Psoas muscle (tissue), 7 donors: ENCODE measurements at regions not wholly inside any gene's neighbourhood (a gene's known extent, or its start where the extent isn't known, plus 50 kb on each side); places are given as distances from the start of the nearest gene placed in this dataset.

Source experiments
- ATAC-seq, 4 donors: fragments of 200-7000 bp; cut with Tn5 transposase; one replicate each; pipeline ENCODE4 v1.9.1; 2020; ENCODE audit warnings: moderate library complexity in 3 of 4, mild to moderate bottlenecking in 2 of 4
- DNase-seq, 2 donors: peaks; one replicate each; pipeline ENCODE4 v3.0.0-alpha.2; 2020
- H3K27ac ChIP-seq: fragments of 200-600 bp; one replicate; pipeline ENCODE4 v1.8.0; 2022
- H3K27me3 ChIP-seq, 3 donors: fragments of 200-600 bp in 1 of 3; one replicate each; pipeline versions ENCODE4 v1.6.1 to v1.8.0; 2013 to 2022; ENCODE audit warnings: low read length in 2 of 3, mild to moderate bottlenecking in 2 of 3, moderate library complexity in 1 of 3; ENCODE audit not compliant: insufficient read depth in 3 of 3
- H3K36me3 ChIP-seq, 2 donors: fragments of 200-600 bp in 1 of 2; one replicate each; pipeline versions ENCODE4 v1.6.1 to v1.8.0; 2013 to 2022; ENCODE audit warnings: low read depth in 1 of 2, mild to moderate bottlenecking in 1 of 2, moderate library complexity in 1 of 2; ENCODE audit not compliant: insufficient read depth in 1 of 2
- H3K4me1 ChIP-seq: fragments of 200-600 bp; one replicate; pipeline ENCODE4 v1.8.0; 2022
- H3K4me3 ChIP-seq: fragments of 200-600 bp; one replicate; pipeline ENCODE4 v1.8.0; 2022; ENCODE audit warnings: mild to moderate bottlenecking
- H3K9me3 ChIP-seq: fragments of 200-600 bp; one replicate; pipeline ENCODE4 v1.8.0; 2022
- CTCF ChIP-seq: fragments of 200-600 bp; IDR thresholded peaks from one replicate; pipeline ENCODE4 v1.8.0; 2022; ENCODE audit warnings: antibody characterized with exemption
- WGBS, 3 donors: extraction: QIAGEN DNeasy Blood & Tissue Kit; methylation state at CpG; one replicate each; pipeline versions ENCODE4 v1.1.6 to v1.1.7; 2013; 5-methylcytosine and 5-hydroxymethylcytosine counted together
- intact Hi-C, 2 donors: fragments of 100-400 bp; cut with DNase I; formaldehyde crosslinking; loops; one replicate each; pipeline versions ENCODE4 v1.11.0 to v1.14.2; 2022
- donor health status: healthy with polysubstance abuse.
- donor health status: DM: no; HTN: no; CAD: no; lungs with moderate emphysema.
- donor health status: Bipolar disorder and iron deficiency.
- donor health status: healthy.
- donor health status: DM: yes; HTN: yes; CAD: no.
- donor health status: DM: no; HTN: no; CAD: no.
- donor health status: DM: yes; HTN: yes; CAD: no.

DNA sequence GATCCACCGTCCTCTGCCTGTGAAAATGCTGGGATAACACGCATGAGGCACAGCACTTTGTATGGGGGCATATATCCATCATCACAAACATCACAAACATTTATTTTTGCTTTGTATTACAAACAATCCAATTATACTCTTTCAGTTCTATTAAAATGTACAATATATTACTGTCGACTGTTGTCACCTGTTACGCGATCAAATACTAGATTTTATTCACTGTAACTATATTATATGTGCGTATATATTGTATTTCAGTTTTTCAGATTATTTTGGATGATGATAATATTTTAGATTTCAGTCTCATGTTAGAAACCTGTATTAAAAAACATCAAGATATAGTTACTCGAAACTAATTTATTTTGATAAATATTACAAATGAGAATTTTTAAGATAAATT is 998.3 kb downstream of the EFNB2 start:
- Histone ChIP-seq H3K4me3 (no peak overlapping the region), H3K36me3 (no peaks in the 10 kb centered on the region), H3K27ac (no peak overlapping the region), H3K9me3 (no peaks in the 10 kb centered on the region), H3K4me1 (no peaks in the 10 kb centered on the region), H3K27me3 (no peaks in the 10 kb centered on the region)
- no peak for TF ChIP-seq CTCF
- 68 to 97% (median 81%) methylated on average over 7 of the region's 7 CpGs for WGBS, 3 donors
- intact Hi-C loops = no loop called here
- no peak for ATAC-seq
- no peak for DNase-seq

GRCh38 chr13:105530468-105530867 is 1005.0 kb downstream of the EFNB2 start:
- no peaks in the 10 kb centered on the region for H3K4me1 ChIP-seq
- H3K36me3 ChIP-seq = no peaks in the 10 kb centered on the region
- no peak overlapping the region for H3K27ac ChIP-seq
- ATAC-seq (no peak), DNase-seq (no peak)
- TF ChIP-seq CTCF = no peak
- no peak overlapping the region for H3K4me3 ChIP-seq
- no peaks in the 10 kb centered on the region for H3K9me3 ChIP-seq
- intact Hi-C loops = no loop called here
- 79 to 95% (median 95%) methylated on average over 3 of the region's 3 CpGs for WGBS, 3 donors
- no peaks in the 10 kb centered on the region for H3K27me3 ChIP-seq

- intact Hi-C loops = no loop called here
Observed at GRCh38 chr13:105527127-105527526, 1008.3 kb downstream of the EFNB2 start.

DNA sequence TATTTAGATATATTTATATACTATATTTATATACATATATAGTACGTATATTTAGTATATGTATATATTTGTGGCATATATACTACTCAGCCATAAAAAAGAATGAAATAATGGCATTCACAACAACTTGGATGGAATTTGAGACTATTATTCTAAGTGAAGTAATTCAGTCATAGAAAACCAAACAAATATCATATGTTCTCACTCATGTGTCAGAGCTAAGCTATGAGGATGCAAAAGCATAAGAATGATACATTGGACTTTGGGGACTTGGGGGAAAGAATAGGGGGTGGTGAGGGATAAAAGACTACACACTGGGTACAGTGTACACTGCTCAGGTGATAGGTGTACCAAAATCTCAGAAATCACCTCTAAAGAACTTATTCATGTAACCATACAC is 1015.7 kb downstream of the EFNB2 start:
- Histone ChIP-seq H3K27me3 (no peaks in the 10 kb centered on the region), H3K9me3 (no peaks in the 10 kb centered on the region), H3K36me3 (no peaks in the 10 kb centered on the region), H3K4me1 (no peaks in the 10 kb centered on the region), H3K4me3 (no peak overlapping the region), H3K27ac (no peak overlapping the region)
- ATAC-seq = no peak
- DNase-seq = no peak
- TF ChIP-seq CTCF = no peak
- intact Hi-C loops = no loop called here
- WGBS, 3 donors = 0 to 90% (median 89%) methylated on average over 1 of the region's 1 CpG

More at GRCh38 chr13:105527127-105527526, 1008.3 kb downstream of the EFNB2 start:
- DNase-seq (no peak), ATAC-seq (no peak)
- no peak overlapping the region for H3K27ac ChIP-seq
- H3K36me3 ChIP-seq = no peaks in the 10 kb centered on the region
- no peaks in the 10 kb centered on the region for H3K4me1 ChIP-seq
- H3K9me3 ChIP-seq = no peaks in the 10 kb centered on the region
- no peaks in the 10 kb centered on the region for H3K27me3 ChIP-seq
- H3K4me3 ChIP-seq = no peak overlapping the region
- no peak for TF ChIP-seq CTCF
- 85 to 96% (median 88%) methylated on average over 5 of the region's 5 CpGs for WGBS, 3 donors

DNA sequence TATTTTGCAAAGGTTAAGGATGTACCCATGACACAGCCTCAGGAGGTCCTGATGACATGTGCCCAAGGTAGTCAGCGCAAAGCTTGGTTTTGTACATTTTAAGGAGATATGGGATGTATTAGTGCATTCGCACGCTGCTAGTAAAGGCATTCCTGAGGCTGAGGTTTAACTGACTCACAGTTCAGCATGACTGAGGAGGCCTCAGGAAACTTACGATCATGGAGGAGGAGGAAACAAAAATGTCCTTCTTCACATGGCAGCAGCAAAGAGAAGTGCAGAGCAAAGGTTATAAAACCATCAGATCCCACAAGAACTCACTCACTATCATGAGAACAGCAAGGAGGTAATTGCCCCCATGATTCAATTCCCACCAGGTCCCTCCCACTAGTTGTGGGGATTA is 1017.4 kb downstream of the EFNB2 start:
- 92 to 97% (median 95%) methylated on average over 4 of the region's 4 CpGs for WGBS, 3 donors
- no peak for TF ChIP-seq CTCF
- no peak overlapping the region for H3K4me3 ChIP-seq
- DNase-seq (no peak), ATAC-seq (no peak)
- intact Hi-C loops = no loop called here
- H3K4me1 ChIP-seq = no peaks in the 10 kb centered on the region
- no peaks in the 10 kb centered on the region for H3K27me3 ChIP-seq
- no peak overlapping the region for H3K27ac ChIP-seq
- no peaks in the 10 kb centered on the region for H3K36me3 ChIP-seq
- H3K9me3 ChIP-seq = no peaks in the 10 kb centered on the region
